Activated CD4-positive, alpha-beta T cell treated with anti-CD3 and anti-CD28 coated beads, Interleukin-2, amount 50 U/mL, for 24 hours (primary cell): ENCODE measurements at regions not wholly inside any gene's neighbourhood (a gene's known extent, or its start where the extent isn't known, plus 50 kb on each side); places are given as distances from the start of the nearest gene placed in this dataset.

ENCODE experiments used
- DNase-seq, 2 donors: peaks; one replicate each; pipeline ENCODE4 v3.0.0-alpha.2; 2020; ENCODE audit warnings: low read depth in 1 of 2, low spot score in 1 of 2

DNA sequence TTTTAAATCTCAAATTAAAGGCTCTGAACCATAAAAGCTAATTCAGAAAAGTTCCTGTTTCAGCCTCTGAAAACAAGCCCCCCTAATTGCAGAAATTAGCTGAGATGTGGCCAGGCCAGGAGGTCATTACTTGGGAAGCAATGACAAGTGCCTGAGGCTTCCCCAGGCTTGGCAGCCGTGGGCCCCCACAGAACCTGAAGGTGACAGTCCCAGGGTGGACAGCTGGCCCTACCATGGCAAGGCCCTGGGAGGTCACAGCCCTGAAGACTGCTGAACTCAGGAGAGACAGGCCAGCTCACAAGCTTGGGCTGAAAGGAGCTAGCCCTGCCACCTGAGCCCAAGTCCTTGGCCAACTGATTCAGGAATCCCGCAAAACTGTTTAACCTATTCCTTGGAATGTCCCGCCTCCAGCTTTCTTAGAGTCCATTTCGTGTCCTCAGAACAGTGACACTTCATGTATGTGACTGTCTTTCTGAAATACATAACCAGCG lies 54.3 kb upstream of the PKDCC start:
- no peak for DNase-seq

DNA sequence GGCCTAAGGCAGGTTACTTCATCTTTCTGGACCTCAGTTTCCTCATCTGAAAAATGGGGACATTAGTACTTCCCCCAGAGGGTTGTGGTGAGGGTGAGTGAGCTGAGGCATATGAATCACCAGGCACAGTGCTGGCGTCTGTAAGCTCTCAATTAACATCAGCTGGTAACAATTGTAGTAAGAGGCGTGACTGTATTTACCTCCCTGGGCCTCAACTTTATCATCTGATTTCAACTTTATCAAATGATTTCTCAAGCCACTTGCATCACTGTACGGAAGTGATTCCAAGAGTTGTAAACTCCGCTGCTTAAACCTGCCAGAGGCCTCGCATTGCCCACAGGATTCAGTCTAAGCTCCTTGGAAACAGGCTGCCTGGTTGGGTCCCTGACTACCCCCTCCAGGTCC lies 53.6 kb upstream of the PKDCC start:
- no peak for DNase-seq

DNA sequence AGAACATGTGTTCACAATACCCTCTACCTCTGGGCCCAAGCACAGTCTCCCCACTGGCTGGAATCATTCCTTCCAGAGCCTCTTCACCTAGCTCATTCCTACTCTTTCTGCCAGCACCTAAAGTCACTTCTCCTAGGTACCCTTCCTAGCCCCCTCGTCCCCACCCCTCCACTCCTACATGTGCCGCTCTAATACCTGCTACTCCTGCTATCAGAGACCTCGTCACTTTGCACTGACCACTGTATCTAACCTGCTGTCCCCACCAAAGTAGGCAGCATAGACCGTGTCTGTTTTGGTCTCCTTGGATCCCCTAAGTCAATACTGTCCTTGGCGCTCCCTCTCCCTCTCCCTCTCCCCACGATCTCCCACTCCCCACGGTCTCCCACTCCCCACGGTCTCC lies 53.2 kb upstream of the PKDCC start:
- no peak for DNase-seq

DNA sequence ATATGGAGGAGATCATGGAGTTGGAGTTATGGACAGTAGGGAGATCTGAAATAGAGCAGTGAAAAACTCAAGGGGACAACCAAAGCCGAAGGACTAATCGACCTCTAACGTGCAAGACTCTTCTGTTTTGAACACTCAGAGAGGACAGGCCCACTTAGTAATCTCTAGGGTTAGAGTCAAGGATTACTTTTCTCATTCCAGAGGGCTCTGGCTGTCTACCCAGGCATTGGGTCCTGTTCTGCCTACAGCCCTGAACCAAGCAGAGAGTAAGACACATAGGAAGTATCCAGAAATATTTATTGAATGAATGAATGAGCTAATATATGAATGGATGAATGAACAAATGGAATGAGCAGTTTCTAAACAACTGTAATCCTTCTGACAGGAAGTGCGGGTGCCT lies 50.3 kb upstream of the PKDCC start:
- DNase-seq = no peak
